ENCODE measurements at regions not wholly inside any gene's neighbourhood (a gene's known extent, or its start where the extent isn't known, plus 50 kb on each side); places are given as distances from the start of the nearest gene placed in this dataset.

- H3K9me1 ChIP-seq (ENCODE audit: control insufficient read depth, insufficient read depth, low read length) = no peaks in the 10 kb centered on the region
- FAIRE-seq = no peak
- no peaks in the 10 kb centered on the region for H3K27me3 ChIP-seq (ENCODE audit: control insufficient read depth in 2 of 2, insufficient read depth in 2 of 2, low read length in 2 of 2)
- intact Hi-C loops (cut with micrococcal nuclease) (loop anchor here (10.0 kb wide), 1 partner anchor 145 kb away; no protein-coding TSS in a partner anchor), in situ Hi-C loops (cut with MboI) (no loop called here)
- H3K4me1 ChIP-seq (replicated peaks in 1 of 2; ENCODE audit: control insufficient read depth in 2 of 2, insufficient read depth in 2 of 2, low read length in 2 of 2) = peaks cover 0 to 15% of the 10 kb centered on the region in 2 experiments; a peak in 3 of 5 replicates
- ChIA-PET POLR2A (no interaction called here), CTCF (ENCODE audit: low intra/inter-chr PET ratio) (no interaction called here)
- H3K79me2 ChIP-seq (ENCODE audit: control insufficient read depth, insufficient read depth, low read length) = no peaks in the 10 kb centered on the region
- ATAC-seq = no peak
- no peaks in the 10 kb centered on the region for H4K20me1 ChIP-seq (replicated peaks; ENCODE audit: control insufficient read depth, insufficient read depth, low read length)
- H3K36me3 ChIP-seq (ENCODE audit: control insufficient read depth, insufficient read depth, low read length) = no peaks in the 10 kb centered on the region
- no peaks in the 10 kb centered on the region for H3K9me3 ChIP-seq (replicated peaks; ENCODE audit: control insufficient read depth, insufficient read depth, low read depth, low read length)
- DNase-seq (ENCODE audit: extremely low read depth in 1 of 4, low spot score in 3 of 4) = no peak
- 0% methylated on average over 2 of the region's 2 CpGs for WGBS (ENCODE audit: insufficient coverage, low coverage, missing lambda C conversion rate)
- H3K9ac ChIP-seq (ENCODE audit: insufficient read depth in 1 of 2, low read depth in 2 of 2, low read length in 2 of 2) = no peak overlapping the region
- TF ChIP-seq ATF1 (CRISPR knock-in tag; IDR thresholded peaks at IDR 0.05) = no peak
- no peak for TF ChIP-seq ATF1 (tag; IDR thresholded peaks at IDR 0.05)
- TF ChIP-seq MLX (CRISPR knock-in tag; conservative IDR thresholded peaks at IDR 0.05) = no peak
- no peak for TF ChIP-seq TFAM (CRISPR knock-in tag; conservative IDR thresholded peaks at IDR 0.05)
- no peak for TF ChIP-seq ZNF24 (IDR thresholded peaks at IDR 0.05)
- TF ChIP-seq PTBP1 (IDR thresholded peaks at IDR 0.05; ENCODE audit: low read depth, low read length) = no peak
- TF ChIP-seq XRCC3 (IDR thresholded peaks at IDR 0.05) = no peak
- TF ChIP-seq TCF3 (CRISPR knock-in tag; IDR thresholded peaks at IDR 0.05) = no peak
- TF ChIP-seq, protein P1, sequence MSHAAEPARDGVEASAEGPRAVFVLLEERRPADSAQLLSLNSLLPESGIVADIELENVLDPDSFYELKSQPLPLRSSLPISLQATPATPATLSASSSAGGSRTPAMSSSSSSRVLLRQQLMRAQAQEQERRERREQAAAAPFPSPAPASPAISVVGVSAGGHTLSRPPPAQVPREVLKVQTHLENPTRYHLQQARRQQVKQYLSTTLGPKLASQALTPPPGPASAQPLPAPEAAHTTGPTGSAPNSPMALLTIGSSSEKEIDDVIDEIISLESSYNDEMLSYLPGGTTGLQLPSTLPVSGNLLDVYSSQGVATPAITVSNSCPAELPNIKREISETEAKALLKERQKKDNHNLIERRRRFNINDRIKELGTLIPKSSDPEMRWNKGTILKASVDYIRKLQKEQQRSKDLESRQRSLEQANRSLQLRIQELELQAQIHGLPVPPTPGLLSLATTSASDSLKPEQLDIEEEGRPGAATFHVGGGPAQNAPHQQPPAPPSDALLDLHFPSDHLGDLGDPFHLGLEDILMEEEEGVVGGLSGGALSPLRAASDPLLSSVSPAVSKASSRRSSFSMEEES (CRISPR knock-in tag; IDR thresholded peaks at IDR 0.05) = no peak
- TF ChIP-seq ZNF507 (tag; conservative IDR thresholded peaks at IDR 0.05) = no peak
- H3K4me2 ChIP-seq (ENCODE audit: insufficient read depth, low read length) = no peak overlapping the region
- no TSS peak for BruUV-seq (replicated peaks)
- H3K4me3 ChIP-seq = no peak overlapping the region
- no peak overlapping the region for H2AFZ ChIP-seq (ENCODE audit: low read depth, low read length)
- no peak overlapping the region for H3K27ac ChIP-seq (ENCODE audit: extremely low read depth, low read depth, low read length)
These were observed 186.5 kb upstream of the ANKRD55 start for GRCh38 chr5:56419667-56420066.

Data from K562 (cell line).